Naive thymus-derived CD4-positive, alpha-beta T cell (primary cell): ENCODE measurements at regions not wholly inside any gene's neighbourhood (a gene's known extent, or its start where the extent isn't known, plus 50 kb on each side); places are given as distances from the start of the nearest gene placed in this dataset.

Experiments used
- ATAC-seq: fragments of 150-1000 bp; cut with Tn5 transposase; 2 replicates; pipeline ENCODE4 v1.10.0; 2021; ENCODE audit warnings: mild to moderate bottlenecking, moderate library complexity
- CTCF ChIA-PET: fragments of 350-600 bp; sonication (Branson Sonifier 250); formaldehyde crosslinking; loops from one replicate; lab custom pipeline; 2021; ENCODE audit warnings: antibody characterized with exemption; lab: Charles Lee
- POLR2A ChIA-PET: fragments of 350-600 bp; sonication (Branson Sonifier 250); formaldehyde crosslinking; loops from one replicate; lab custom pipeline; 2021; ENCODE audit warnings: antibody characterized with exemption, inconsistent platforms; lab: Charles Lee
- DNase-seq, 9 donors: peaks; one replicate each; pipeline versions ENCODE4 v3.0.0 to v3.0.0-alpha.2; 2020 to 2022; ENCODE audit warnings: mixed read lengths in 1 of 9
- H3K27ac ChIP-seq: one replicate; pipeline ENCODE4 v1.7.0; 2013; ENCODE audit warnings: mild to moderate bottlenecking, low read depth, low read length, moderate library complexity
- H3K27me3 ChIP-seq, 2 donors: one replicate each; pipeline ENCODE4 v1.7.0; 2013; ENCODE audit warnings: low read length in 2 of 2, mild to moderate bottlenecking in 2 of 2, moderate library complexity in 2 of 2; ENCODE audit not compliant: control insufficient read depth in 2 of 2, insufficient read depth in 2 of 2
- H3K36me3 ChIP-seq, 3 experiments: 1 replicate in 2 of 3; 2 replicates in 1 of 3; pipeline ENCODE4 v1.7.0; 2013; ENCODE audit warnings: low read length in 3 of 3, mild to moderate bottlenecking in 3 of 3, moderate library complexity in 1 of 3; ENCODE audit not compliant: insufficient read depth in 3 of 3, control insufficient read depth in 2 of 3
- H3K4me1 ChIP-seq, 2 donors: one replicate each; pipeline ENCODE4 v1.7.0; 2013; ENCODE audit warnings: low read length in 2 of 2, mild to moderate bottlenecking in 2 of 2, moderate library complexity in 1 of 2; ENCODE audit not compliant: control insufficient read depth in 2 of 2, insufficient read depth in 2 of 2
- H3K4me3 ChIP-seq: 2 replicates; pipeline ENCODE4 v1.7.0; 2013; ENCODE audit warnings: mild to moderate bottlenecking, low read length
- H3K9me3 ChIP-seq, 3 experiments: 1 replicate in 2 of 3; 2 replicates in 1 of 3; pipeline ENCODE4 v1.7.0; 2013; ENCODE audit warnings: low read length in 3 of 3; ENCODE audit not compliant: control insufficient read depth in 2 of 3
- H3K27ac Mint-ChIP-seq, 9 donors: one replicate each; pipeline ENCODE4 v1.8.0; 2020 to 2022; ENCODE audit warnings: mixed read lengths in 9 of 9, mild to moderate bottlenecking in 8 of 9, moderate library complexity in 5 of 9, inconsistent platforms in 2 of 9
- H3K27me3 Mint-ChIP-seq, 5 donors: one replicate each; pipeline ENCODE4 v1.8.0; 2021 to 2022; ENCODE audit warnings: mixed read lengths in 5 of 5, mild to moderate bottlenecking in 1 of 5
- H3K36me3 Mint-ChIP-seq, 5 donors: one replicate each; pipeline ENCODE4 v1.8.0; 2020 to 2022; ENCODE audit warnings: mixed read lengths in 5 of 5, mild to moderate bottlenecking in 3 of 5, inconsistent platforms in 1 of 5
- H3K4me1 Mint-ChIP-seq, 7 donors: one replicate each; pipeline ENCODE4 v1.8.0; 2020 to 2022; ENCODE audit warnings: mixed read lengths in 7 of 7, mild to moderate bottlenecking in 3 of 7, inconsistent platforms in 1 of 7
- H3K4me3 Mint-ChIP-seq, 10 donors: one replicate each; pipeline ENCODE4 v1.8.0; 2020 to 2022; ENCODE audit warnings: mild to moderate bottlenecking in 10 of 10, mixed read lengths in 10 of 10, moderate library complexity in 6 of 10, inconsistent platforms in 2 of 10
- H3K9me3 Mint-ChIP-seq, 11 donors: one replicate each; pipeline ENCODE4 v1.8.0; 2020 to 2022; ENCODE audit warnings: mixed read lengths in 11 of 11, mild to moderate bottlenecking in 4 of 11, inconsistent platforms in 1 of 11, moderate library complexity in 1 of 11
- intact Hi-C, 2 donors: fragments of 100-400 bp; cut with micrococcal nuclease; formaldehyde crosslinking; loops; one replicate each; pipeline ENCODE4 v1.15.1; 2023

DNA sequence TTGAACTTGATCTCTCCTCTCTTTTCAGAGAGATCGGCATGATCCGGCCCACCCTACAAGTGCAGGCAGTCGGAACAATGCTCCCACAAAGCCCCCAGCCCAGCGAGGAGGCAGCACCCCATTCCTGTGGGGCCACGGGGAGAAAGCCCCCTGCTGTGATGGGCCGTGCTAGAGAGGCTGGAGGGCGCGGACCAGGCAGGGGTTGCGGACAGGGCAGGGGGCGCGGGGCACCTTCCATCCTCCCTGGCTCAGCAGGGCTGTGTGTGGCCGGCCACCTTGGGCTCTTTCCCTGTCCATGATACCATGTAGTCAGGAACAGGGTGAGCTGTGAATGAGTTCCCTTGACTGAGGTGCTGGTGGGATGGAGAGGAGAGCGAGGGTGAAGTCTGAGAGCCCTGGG lies 379.8 kb downstream of the BRD1 start:
- peaks cover 0 to 6% (median 0%) of the 10 kb centered on the region in 7 donors for H3K4me1 Mint-ChIP-seq
- H3K27me3 Mint-ChIP-seq, result peaks cover 18 to 41% (median 39%) of the 10 kb centered on the region in 5 donors
- H3K4me3 Mint-ChIP-seq, result no peak overlapping the region
- H3K27ac Mint-ChIP-seq, result no peak overlapping the region
- Histone ChIP-seq H3K27me3 (peaks cover 0 to 8% of the 10 kb centered on the region in 2 donors), H3K9me3 (no peaks in the 10 kb centered on the region), H3K27ac (no peak overlapping the region), H3K4me3 (no peak overlapping the region), H3K4me1 (no peaks in the 10 kb centered on the region), H3K36me3 (no peaks in the 10 kb centered on the region)
- CTCF ChIA-PET, result no interaction called here
- no peak for DNase-seq
- intact Hi-C loops, result no loop called here
- no peaks in the 10 kb centered on the region for H3K9me3 Mint-ChIP-seq
- H3K36me3 Mint-ChIP-seq, result peaks cover 0 to 8% (median 0%) of the 10 kb centered on the region in 5 donors
- POLR2A ChIA-PET, result interaction anchor here (0.5 kb wide), 1 partner anchor 304 kb away, joined by 3 read pairs; no protein-coding TSS in a partner anchor
- no peak for ATAC-seq

DNA sequence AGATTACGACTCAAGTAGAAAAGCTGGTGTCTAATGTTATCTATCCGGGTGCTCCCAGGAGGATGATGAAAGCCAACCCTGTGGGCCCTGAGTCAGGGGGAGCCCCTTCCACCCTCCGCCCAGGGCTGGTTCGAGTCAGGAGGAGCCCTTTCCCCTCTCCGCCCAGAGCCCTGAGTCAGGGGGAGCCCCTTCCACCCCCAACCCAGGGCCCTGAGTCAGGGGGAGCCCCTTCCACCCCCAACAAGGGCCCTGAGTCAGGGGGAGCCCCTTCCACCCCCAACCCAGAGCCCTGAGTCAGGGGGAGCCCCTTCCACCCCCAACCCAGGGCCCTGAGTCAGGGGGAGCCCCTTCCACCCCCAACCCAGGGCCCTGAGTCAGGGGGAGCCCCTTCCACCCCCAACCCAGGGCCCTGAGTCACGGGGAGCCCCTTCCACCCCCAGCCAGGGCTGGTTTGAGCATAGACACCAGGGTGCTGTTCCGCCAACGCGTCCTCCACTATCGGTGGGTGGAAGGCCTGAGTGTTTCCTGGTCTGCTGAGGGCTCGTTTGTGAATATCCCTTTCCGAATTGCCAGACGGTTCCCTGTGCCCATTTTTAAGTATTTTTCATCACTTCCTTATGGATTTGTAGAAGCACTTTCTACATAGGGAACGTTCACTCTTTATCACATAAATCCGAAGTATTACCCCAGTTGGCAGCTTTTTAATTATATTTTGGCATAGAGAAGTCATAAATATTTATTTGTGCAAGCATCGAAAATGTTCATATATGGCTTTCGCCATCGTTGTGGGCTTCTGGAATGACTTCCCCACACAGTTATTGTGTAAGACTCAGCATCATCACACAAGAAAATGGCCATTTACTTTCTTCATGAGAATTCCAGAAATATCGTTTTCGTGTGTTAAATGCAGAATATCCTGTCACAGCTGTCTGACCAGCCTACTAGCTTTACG lies 380.6 kb downstream of the BRD1 start:
- ChIA-PET CTCF (no interaction called here), POLR2A (no interaction called here)
- no peak overlapping the region for H3K27ac Mint-ChIP-seq
- Histone ChIP-seq H3K4me1 (no peaks in the 10 kb centered on the region), H3K9me3 (no peaks in the 10 kb centered on the region), H3K27ac (no peak overlapping the region), H3K4me3 (no peak overlapping the region), H3K27me3 (peaks cover 0 to 8% of the 10 kb centered on the region in 2 donors), H3K36me3 (no peaks in the 10 kb centered on the region)
- H3K4me3 Mint-ChIP-seq, result no peak overlapping the region
- ATAC-seq, result no peak
- peaks cover 0 to 6% (median 0%) of the 10 kb centered on the region in 7 donors for H3K4me1 Mint-ChIP-seq
- no peaks in the 10 kb centered on the region for H3K9me3 Mint-ChIP-seq
- peaks cover 0 to 8% (median 0%) of the 10 kb centered on the region in 5 donors for H3K36me3 Mint-ChIP-seq
- peaks cover 18 to 44% (median 39%) of the 10 kb centered on the region in 5 donors for H3K27me3 Mint-ChIP-seq
- intact Hi-C loops, result no loop called here
- peak in 1 of 9 donors; percentile 43 for DNase-seq

DNA sequence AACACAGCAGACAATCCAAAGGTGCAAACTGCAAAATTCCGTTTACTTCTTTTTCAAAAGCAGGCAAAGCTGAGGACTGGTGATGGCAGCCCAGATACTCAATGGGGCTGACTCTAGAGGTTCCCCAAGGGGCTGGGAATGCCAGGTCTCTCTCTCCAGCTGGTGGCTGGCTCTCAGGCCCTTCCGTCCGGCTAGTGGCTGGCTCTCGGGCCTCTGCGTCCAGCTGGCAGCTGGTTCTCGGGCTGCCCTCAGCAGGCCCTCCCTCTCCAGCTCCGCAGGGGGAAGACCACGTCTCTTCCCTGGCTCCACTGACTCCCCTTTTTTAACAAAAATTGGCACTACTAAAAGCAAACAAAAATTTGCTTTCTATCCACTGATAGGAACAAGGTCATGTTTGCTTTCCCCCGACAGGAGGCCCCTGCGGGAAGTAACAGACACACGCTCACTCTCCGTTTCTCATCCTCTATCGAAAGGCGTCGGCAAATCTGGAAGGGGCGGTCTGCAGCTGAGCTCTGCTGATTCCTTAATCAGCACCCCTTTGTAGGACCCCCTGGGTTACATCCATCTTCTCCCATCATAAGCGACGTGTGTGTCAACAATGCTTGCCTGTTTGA lies 381.4 kb downstream of the BRD1 start:
- Mint-ChIP-seq H3K4me3 (no peak overlapping the region), H3K36me3 (peaks cover 0 to 8% (median 0%) of the 10 kb centered on the region in 5 donors), H3K4me1 (peaks cover 0 to 6% (median 0%) of the 10 kb centered on the region in 7 donors), H3K9me3 (no peaks in the 10 kb centered on the region), H3K27ac (no peak overlapping the region), H3K27me3 (peaks cover 18 to 43% (median 39%) of the 10 kb centered on the region in 5 donors)
- Histone ChIP-seq H3K27ac (no peak overlapping the region), H3K9me3 (no peaks in the 10 kb centered on the region), H3K4me1 (no peaks in the 10 kb centered on the region), H3K27me3 (peaks cover 0 to 8% of the 10 kb centered on the region in 2 donors), H3K4me3 (no peak overlapping the region), H3K36me3 (no peaks in the 10 kb centered on the region)
- ATAC-seq (no peak), DNase-seq (no peak)
- intact Hi-C loops, result no loop called here
- POLR2A ChIA-PET, result no interaction called here
- CTCF ChIA-PET, result no interaction called here

DNA sequence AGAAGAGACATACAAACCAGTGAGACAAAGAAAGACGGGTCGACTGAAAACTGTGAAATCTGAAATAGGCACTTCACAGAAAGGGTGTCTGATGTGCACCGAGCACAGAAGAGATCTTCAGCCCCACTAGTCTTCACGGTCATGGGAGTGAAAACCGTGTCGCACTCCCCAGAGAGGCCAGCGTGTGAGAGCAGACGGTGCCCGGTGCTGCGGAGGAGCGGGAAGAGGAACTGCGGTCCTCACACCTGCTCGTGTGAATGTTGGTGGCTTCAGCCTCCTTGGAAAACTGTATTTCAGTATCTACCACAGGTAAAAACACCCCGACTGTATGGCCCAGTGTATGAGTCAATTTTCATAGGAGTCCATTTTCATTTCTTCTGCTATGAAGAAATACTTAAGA lies 382.9 kb downstream of the BRD1 start:
- Mint-ChIP-seq H3K27ac (no peak overlapping the region), H3K36me3 (peaks cover 0 to 19% (median 0%) of the 10 kb centered on the region in 5 donors), H3K27me3 (peaks cover 5 to 33% (median 26%) of the 10 kb centered on the region in 5 donors), H3K4me3 (no peak overlapping the region), H3K9me3 (peaks cover 0 to 2% (median 0%) of the 10 kb centered on the region in 11 donors), H3K4me1 (peaks cover 0 to 3% (median 0%) of the 10 kb centered on the region in 7 donors)
- ATAC-seq, result no peak
- Histone ChIP-seq H3K4me1 (no peaks in the 10 kb centered on the region), H3K9me3 (no peaks in the 10 kb centered on the region), H3K4me3 (no peak overlapping the region), H3K27me3 (peaks cover 0 to 4% of the 10 kb centered on the region in 2 donors), H3K27ac (no peak overlapping the region), H3K36me3 (no peaks in the 10 kb centered on the region)
- ChIA-PET CTCF (no interaction called here), POLR2A (no interaction called here)
- intact Hi-C loops, result no loop called here
- DNase-seq, result no peak

DNA sequence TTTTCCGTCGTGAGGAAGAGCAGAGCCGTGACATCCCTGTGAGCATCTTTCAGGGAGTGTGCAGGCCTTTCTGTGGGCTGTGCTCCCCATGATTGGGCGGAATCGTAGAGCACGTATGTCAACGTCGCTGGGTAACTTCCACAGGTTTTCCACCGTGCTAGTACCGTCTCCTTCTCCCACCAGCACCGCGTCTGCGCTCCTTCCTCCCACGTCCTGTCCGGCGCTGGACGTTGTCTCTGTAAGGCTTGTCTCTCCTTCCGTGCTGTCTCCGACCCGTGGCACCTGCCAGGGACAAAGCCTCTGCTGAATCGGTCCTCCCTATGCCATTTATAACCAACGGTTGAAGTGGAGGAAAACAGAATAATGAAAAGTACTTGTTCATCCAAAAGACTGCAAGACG lies 386.7 kb downstream of the BRD1 start:
- Histone ChIP-seq H3K4me3 (no peak overlapping the region), H3K9me3 (no peaks in the 10 kb centered on the region), H3K4me1 (no peaks in the 10 kb centered on the region), H3K27me3 (no peaks in the 10 kb centered on the region), H3K36me3 (no peaks in the 10 kb centered on the region), H3K27ac (no peak overlapping the region)
- no peak for DNase-seq
- H3K9me3 Mint-ChIP-seq, result peaks cover 0 to 4% (median 0%) of the 10 kb centered on the region in 11 donors
- H3K36me3 Mint-ChIP-seq, result peaks cover 0 to 36% (median 0%) of the 10 kb centered on the region in 5 donors
- intact Hi-C loops, result no loop called here
- peaks cover 0 to 20% (median 14%) of the 10 kb centered on the region in 5 donors for H3K27me3 Mint-ChIP-seq
- no peak overlapping the region for H3K27ac Mint-ChIP-seq
- H3K4me3 Mint-ChIP-seq, result no peak overlapping the region
- no peak for ATAC-seq
- peaks cover 0 to 3% (median 0%) of the 10 kb centered on the region in 7 donors for H3K4me1 Mint-ChIP-seq
- ChIA-PET POLR2A (no interaction called here), CTCF (no interaction called here)

DNA sequence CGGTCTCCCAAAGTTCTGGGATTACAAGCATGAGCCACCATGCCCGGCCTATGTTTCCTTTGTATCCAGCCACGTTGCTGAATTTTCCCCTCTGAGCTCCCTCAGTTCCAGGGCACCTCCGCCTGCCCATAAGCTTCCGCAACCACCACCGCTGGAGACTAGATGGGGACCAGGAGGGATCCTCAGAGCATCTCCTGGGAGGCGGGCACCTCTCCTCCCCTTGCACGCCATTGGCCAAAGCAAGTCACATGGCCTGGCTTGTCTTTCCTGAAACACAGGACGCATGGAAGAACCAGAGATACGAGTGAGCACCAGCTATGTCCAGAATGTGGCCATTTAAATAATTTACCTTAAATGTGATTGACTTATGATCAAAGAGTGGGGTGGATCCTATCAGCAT lies 388.3 kb downstream of the BRD1 start:
- peaks cover 0 to 1% (median 0%) of the 10 kb centered on the region in 7 donors for H3K4me1 Mint-ChIP-seq
- CTCF ChIA-PET, result no interaction called here
- ATAC-seq, result no peak

More for the DNA sequence above, 388.3 kb downstream of the BRD1 start:
- Histone ChIP-seq H3K36me3 (no peaks in the 10 kb centered on the region), H3K4me3 (no peak overlapping the region), H3K4me1 (no peaks in the 10 kb centered on the region), H3K27ac (no peak overlapping the region), H3K9me3 (peaks cover 0 to 5% (median 0%) of the 10 kb centered on the region in 3 experiments), H3K27me3 (no peaks in the 10 kb centered on the region)
- Mint-ChIP-seq H3K27me3 (peaks cover 0 to 15% (median 1%) of the 10 kb centered on the region in 5 donors), H3K9me3 (peaks cover 0 to 12% (median 2%) of the 10 kb centered on the region in 11 donors), H3K4me3 (no peak overlapping the region), H3K27ac (no peak overlapping the region), H3K36me3 (peaks cover 0 to 33% (median 0%) of the 10 kb centered on the region in 5 donors)
- intact Hi-C loops, result no loop called here
- POLR2A ChIA-PET, result no interaction called here
- DNase-seq, result no peak
